ENCODE measurements at regions not wholly inside any gene's neighbourhood (a gene's known extent, or its start where the extent isn't known, plus 50 kb on each side); places are given as distances from the start of the nearest gene placed in this dataset.

- DNase-seq (ENCODE audit: insufficient read length, low spot score): no peak
- no peak for TF ChIP-seq TAF1 (IDR thresholded peaks at IDR 0.05; ENCODE audit: low read depth, low read length)
- TF ChIP-seq SPI1 (IDR thresholded peaks at IDR 0.05; ENCODE audit: low read depth, low read length): no peak
- no peak for TF ChIP-seq POLR2AphosphoS5 (IDR thresholded peaks at IDR 0.05; ENCODE audit: low read depth, low read length)
- no peak for TF ChIP-seq POU2F2 (IDR thresholded peaks at IDR 0.05; ENCODE audit: low read depth, low read length)
- no peak for TF ChIP-seq PAX5 (IDR thresholded peaks at IDR 0.05; ENCODE audit: insufficient read depth, low read length, severe bottlenecking)
- FAIRE-seq: no peak
Measured at GRCh38 chr2:41735476-41735875, 312.3 kb upstream of the PKDCC start.

GRCh38 chr2:41736105-41736567, 311.7 kb upstream of the PKDCC start:
- TF ChIP-seq POLR2AphosphoS5 (IDR thresholded peaks at IDR 0.05; ENCODE audit: low read depth, low read length) (no peak), SPI1 (IDR thresholded peaks at IDR 0.05; ENCODE audit: low read depth, low read length) (peak; percentile 57)
- DNase-seq (ENCODE audit: insufficient read length, low spot score): no peak
- peak; percentile 94 for FAIRE-seq

- FAIRE-seq (peak; percentile 20), DNase-seq (ENCODE audit: insufficient read length, low spot score) (no peak)
- no peak for TF ChIP-seq POU2F2 (IDR thresholded peaks at IDR 0.05; ENCODE audit: low read depth, low read length)
- TF ChIP-seq TAF1 (IDR thresholded peaks at IDR 0.05; ENCODE audit: low read depth, low read length): no peak
- no peak for TF ChIP-seq PAX5 (IDR thresholded peaks at IDR 0.05; ENCODE audit: insufficient read depth, low read length, severe bottlenecking)
- no peak for TF ChIP-seq SPI1 (IDR thresholded peaks at IDR 0.05; ENCODE audit: low read depth, low read length)
- TF ChIP-seq POLR2A (IDR thresholded peaks at IDR 0.05; ENCODE audit: low read depth, low read length): no peak
Measured at GRCh38 chr2:41736586-41736985, 311.2 kb upstream of the PKDCC start.

- FAIRE-seq: no peak
- DNase-seq (ENCODE audit: insufficient read length, low spot score): no peak
- TF ChIP-seq POLR2AphosphoS5 (IDR thresholded peaks at IDR 0.05; ENCODE audit: low read depth, low read length) (no peak), TAF1 (IDR thresholded peaks at IDR 0.05; ENCODE audit: low read depth, low read length) (no peak), POLR2A (IDR thresholded peaks at IDR 0.05; ENCODE audit: low read depth, low read length) (no peak), SPI1 (IDR thresholded peaks at IDR 0.05; ENCODE audit: low read depth, low read length) (no peak), POU2F2 (IDR thresholded peaks at IDR 0.05; ENCODE audit: low read depth, low read length) (no peak)
Measured at GRCh38 chr2:41737888-41738287, 309.9 kb upstream of the PKDCC start.

- DNase-seq (ENCODE audit: insufficient read length, low spot score) (no peak), FAIRE-seq (peak; percentile 74)
- TF ChIP-seq PAX5 (IDR thresholded peaks at IDR 0.05; ENCODE audit: insufficient read depth, low read length, severe bottlenecking): peak; percentile 63
- no peak for TF ChIP-seq POLR2A (IDR thresholded peaks at IDR 0.05; ENCODE audit: low read depth, low read length)
Measured at GRCh38 chr2:41741951-41742595, 305.7 kb upstream of the PKDCC start.

GRCh38 chr2:41743324-41743723, 304.5 kb upstream of the PKDCC start:
- TF ChIP-seq PAX5 (IDR thresholded peaks at IDR 0.05; ENCODE audit: insufficient read depth, low read length, severe bottlenecking) (no peak), TAF1 (IDR thresholded peaks at IDR 0.05; ENCODE audit: low read depth, low read length) (no peak), POLR2AphosphoS5 (IDR thresholded peaks at IDR 0.05; ENCODE audit: low read depth, low read length) (no peak), POU2F2 (IDR thresholded peaks at IDR 0.05; ENCODE audit: low read depth, low read length) (no peak), POLR2A (IDR thresholded peaks at IDR 0.05; ENCODE audit: low read depth, low read length) (no peak), SPI1 (IDR thresholded peaks at IDR 0.05; ENCODE audit: low read depth, low read length) (no peak)
- FAIRE-seq: no peak
- DNase-seq (ENCODE audit: insufficient read length, low spot score): no peak

- no peak for FAIRE-seq
- DNase-seq (ENCODE audit: insufficient read length, low spot score): no peak
- TF ChIP-seq TAF1 (IDR thresholded peaks at IDR 0.05; ENCODE audit: low read depth, low read length) (no peak), POLR2AphosphoS5 (IDR thresholded peaks at IDR 0.05; ENCODE audit: low read depth, low read length) (no peak), SPI1 (IDR thresholded peaks at IDR 0.05; ENCODE audit: low read depth, low read length) (no peak), POU2F2 (IDR thresholded peaks at IDR 0.05; ENCODE audit: low read depth, low read length) (no peak), PAX5 (IDR thresholded peaks at IDR 0.05; ENCODE audit: insufficient read depth, low read length, severe bottlenecking) (no peak), POLR2A (IDR thresholded peaks at IDR 0.05; ENCODE audit: low read depth, low read length) (no peak)
Measured at GRCh38 chr2:41750829-41751228, 297.0 kb upstream of the PKDCC start.

GRCh38 chr2:41759880-41760279, 287.9 kb upstream of the PKDCC start:
- FAIRE-seq (no peak), DNase-seq (ENCODE audit: insufficient read length, low spot score) (no peak)
- TF ChIP-seq PAX5 (IDR thresholded peaks at IDR 0.05; ENCODE audit: insufficient read depth, low read length, severe bottlenecking) (no peak), SPI1 (IDR thresholded peaks at IDR 0.05; ENCODE audit: low read depth, low read length) (no peak), POLR2A (IDR thresholded peaks at IDR 0.05; ENCODE audit: low read depth, low read length) (no peak), POLR2AphosphoS5 (IDR thresholded peaks at IDR 0.05; ENCODE audit: low read depth, low read length) (no peak), TAF1 (IDR thresholded peaks at IDR 0.05; ENCODE audit: low read depth, low read length) (no peak), POU2F2 (IDR thresholded peaks at IDR 0.05; ENCODE audit: low read depth, low read length) (no peak)

- FAIRE-seq: no peak
- no peak for DNase-seq (ENCODE audit: insufficient read length, low spot score)
- TF ChIP-seq POLR2AphosphoS5 (IDR thresholded peaks at IDR 0.05; ENCODE audit: low read depth, low read length): no peak
- TF ChIP-seq TAF1 (IDR thresholded peaks at IDR 0.05; ENCODE audit: low read depth, low read length): no peak
- no peak for TF ChIP-seq SPI1 (IDR thresholded peaks at IDR 0.05; ENCODE audit: low read depth, low read length)
- no peak for TF ChIP-seq PAX5 (IDR thresholded peaks at IDR 0.05; ENCODE audit: insufficient read depth, low read length, severe bottlenecking)
- no peak for TF ChIP-seq POLR2A (IDR thresholded peaks at IDR 0.05; ENCODE audit: low read depth, low read length)
- no peak for TF ChIP-seq POU2F2 (IDR thresholded peaks at IDR 0.05; ENCODE audit: low read depth, low read length)
Measured at GRCh38 chr2:41763141-41763540, 284.7 kb upstream of the PKDCC start.

- DNase-seq (ENCODE audit: insufficient read length, low spot score) (no peak), FAIRE-seq (no peak)
- TF ChIP-seq POLR2A (IDR thresholded peaks at IDR 0.05; ENCODE audit: low read depth, low read length) (no peak), SPI1 (IDR thresholded peaks at IDR 0.05; ENCODE audit: low read depth, low read length) (no peak), POU2F2 (IDR thresholded peaks at IDR 0.05; ENCODE audit: low read depth, low read length) (no peak), TAF1 (IDR thresholded peaks at IDR 0.05; ENCODE audit: low read depth, low read length) (no peak), PAX5 (IDR thresholded peaks at IDR 0.05; ENCODE audit: insufficient read depth, low read length, severe bottlenecking) (no peak), POLR2AphosphoS5 (IDR thresholded peaks at IDR 0.05; ENCODE audit: low read depth, low read length) (no peak)
Measured at GRCh38 chr2:41764131-41764530, 283.7 kb upstream of the PKDCC start.
